SK-N-MC (cell line): ENCODE measurements at regions not wholly inside any gene's neighbourhood (a gene's known extent, or its start where the extent isn't known, plus 50 kb on each side); places are given as distances from the start of the nearest gene placed in this dataset.

Experiments
- EZH2 ChIP-seq: fragments of 200-600 bp; sonication (generic); IDR thresholded peaks from one replicate; pipeline ENCODE4 v1.6.1; 2017; ENCODE audit warnings: antibody characterized with exemption
- FOXP2 ChIP-seq: optimal IDR thresholded peaks from 2 replicates; pipeline ENCODE3; 2011; ENCODE audit warnings: mild to moderate bottlenecking, moderate library complexity; ENCODE audit not compliant: insufficient read depth; ENCODE audit errors: extremely low read length, control extremely low read depth
- POLR2AphosphoS5 ChIP-seq: IDR thresholded peaks from 2 replicates; pipeline ENCODE4 v1.6.1; 2012; ENCODE audit warnings: mild to moderate bottlenecking, low read depth, low read length, borderline replicate concordance

DNA sequence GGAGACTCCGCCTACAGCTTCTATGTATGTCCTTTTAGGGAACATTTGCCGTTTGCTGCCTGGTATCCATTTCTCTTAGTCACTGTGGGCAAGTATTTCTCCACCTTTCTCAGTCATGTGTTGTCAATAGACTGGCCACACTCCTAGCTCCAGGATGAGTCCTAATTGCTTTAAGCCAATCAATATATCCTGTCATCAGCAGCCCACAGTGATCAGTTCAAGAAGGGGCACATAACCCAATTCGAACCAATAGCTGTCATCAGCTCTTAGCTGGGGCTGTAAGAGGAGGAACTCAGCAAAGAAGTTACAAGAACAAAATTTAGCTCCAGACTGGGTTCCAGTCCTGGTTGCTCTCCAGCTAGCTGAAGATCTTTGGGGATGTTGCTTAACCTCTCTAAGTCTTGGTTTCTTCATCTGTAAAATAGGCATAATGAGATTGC is 70.7 kb upstream of the MAN2A1 start:
- TF ChIP-seq EZH2 (no peak), POLR2AphosphoS5 (no peak), FOXP2 (no peak)
